ENCODE measurements at regions not wholly inside any gene's neighbourhood (a gene's known extent, or its start where the extent isn't known, plus 50 kb on each side); places are given as distances from the start of the nearest gene placed in this dataset.

GRCh38 chr15:69931156-69931555 lies 166.6 kb downstream of the TLE3 start:
- no peak for TF ChIP-seq CTCF (IDR thresholded peaks at IDR 0.05)
- TF ChIP-seq POLR2AphosphoS5 (IDR thresholded peaks at IDR 0.05; ENCODE audit: insufficient read depth in 1 of 2, low read depth in 1 of 2): no peak

Data from vagina (tissue), 2 donors.